GM19324 (cell line): ENCODE measurements at regions not wholly inside any gene's neighbourhood (a gene's known extent, or its start where the extent isn't known, plus 50 kb on each side); places are given as distances from the start of the nearest gene placed in this dataset.
"Not testable (repeated sequence)": the region's sequence is repeated elsewhere in the genome, so short reads cannot be mapped to it uniquely, and the experiment has no call there.

Source experiments
- ATAC-seq: cut with Tn5 transposase; IDR thresholded peaks from one replicate; pipeline ENCODE4 v1.9.1; 2021; ENCODE audit warnings: mild to moderate bottlenecking, moderate library complexity; ENCODE audit not compliant: unreplicated experiment, low FRiP score

DNA sequence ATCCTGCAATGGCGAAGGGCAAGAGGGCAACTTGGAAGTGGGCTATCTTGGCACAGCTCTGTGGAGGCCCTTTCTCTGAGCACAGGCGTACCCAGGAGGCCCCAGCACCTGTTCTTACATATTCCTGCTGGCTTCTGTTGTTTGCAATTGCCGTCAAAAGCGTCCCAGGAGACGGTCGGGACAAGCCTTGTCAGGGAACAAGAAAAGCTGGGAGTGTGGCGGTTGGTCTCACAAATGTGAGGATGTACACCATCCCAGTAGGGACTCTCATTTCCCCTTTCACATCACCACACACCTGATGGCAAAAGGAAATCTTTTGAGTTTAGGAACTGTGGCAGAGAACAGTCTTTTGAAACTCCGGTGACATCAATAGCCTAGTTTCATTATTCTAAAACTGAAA lies 94.7 kb upstream of the EFEMP1 start:
- ATAC-seq: no peak

- ATAC-seq: no peak
Measured at GRCh38 chr2:56021136-56021474, 97.5 kb upstream of the EFEMP1 start.

GRCh38 chr2:56021579-56021978 lies 98.0 kb upstream of the EFEMP1 start:
- no peak for ATAC-seq

- ATAC-seq: no peak
Measured at GRCh38 chr2:56025469-56026193, 102.0 kb upstream of the EFEMP1 start.

DNA sequence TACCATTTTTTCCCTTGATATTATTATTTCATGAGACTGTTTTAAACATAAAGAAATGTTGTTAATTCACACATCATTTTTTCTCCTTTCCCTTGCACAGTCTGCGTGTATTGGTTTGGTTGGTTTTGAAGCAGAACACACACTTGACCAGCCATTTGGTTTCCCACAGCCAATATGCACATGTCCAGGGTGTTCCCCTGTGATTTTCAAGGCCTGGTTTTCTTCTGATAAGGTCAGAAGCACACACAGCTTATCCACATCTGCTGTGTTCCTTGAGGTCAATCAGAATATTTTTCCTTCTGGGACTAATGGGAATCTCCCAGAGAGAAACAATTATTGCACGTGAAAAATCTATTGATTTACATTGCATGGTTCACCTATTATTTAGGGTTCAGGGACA lies 103.2 kb upstream of the EFEMP1 start:
- no peak for ATAC-seq

DNA sequence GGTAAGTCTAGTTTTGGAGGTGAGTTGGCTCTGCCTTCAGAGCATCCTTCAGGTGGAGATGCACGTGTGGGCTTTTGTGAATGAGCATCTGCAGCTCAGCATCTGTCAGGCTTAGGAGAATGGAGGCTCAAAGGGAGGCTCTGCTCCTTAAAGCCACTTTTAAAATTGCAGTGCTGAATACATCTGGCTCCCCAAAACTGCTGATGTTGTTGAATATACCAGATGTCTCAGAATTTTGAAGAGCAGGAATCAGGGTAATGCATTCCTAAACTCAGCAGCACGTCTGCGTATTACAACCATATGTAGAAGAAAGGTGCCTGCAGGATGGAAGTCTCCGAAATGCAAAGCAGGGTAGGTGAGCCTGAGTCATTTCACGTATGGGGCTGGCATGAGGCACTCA lies 106.5 kb upstream of the EFEMP1 start:
- no peak for ATAC-seq

DNA sequence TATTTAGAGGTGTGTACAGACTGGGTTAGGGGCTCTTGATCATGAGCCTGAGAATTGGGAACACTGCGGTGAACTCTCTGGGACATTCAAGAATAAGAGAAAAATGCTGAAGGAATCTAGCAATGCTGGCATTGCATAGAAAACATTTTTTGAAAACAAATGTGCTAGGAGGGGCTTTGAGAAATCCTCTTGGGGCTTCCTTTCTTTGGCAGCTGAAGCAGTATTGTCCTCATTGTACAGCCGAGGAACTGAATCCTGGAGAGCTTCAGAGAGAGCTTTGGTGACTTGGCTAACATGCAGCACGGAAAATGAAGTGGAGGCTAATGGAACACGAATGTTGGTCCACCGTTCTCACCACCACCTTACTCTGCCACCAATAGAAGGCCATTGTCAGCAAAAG lies 107.3 kb upstream of the EFEMP1 start:
- ATAC-seq: no peak

DNA sequence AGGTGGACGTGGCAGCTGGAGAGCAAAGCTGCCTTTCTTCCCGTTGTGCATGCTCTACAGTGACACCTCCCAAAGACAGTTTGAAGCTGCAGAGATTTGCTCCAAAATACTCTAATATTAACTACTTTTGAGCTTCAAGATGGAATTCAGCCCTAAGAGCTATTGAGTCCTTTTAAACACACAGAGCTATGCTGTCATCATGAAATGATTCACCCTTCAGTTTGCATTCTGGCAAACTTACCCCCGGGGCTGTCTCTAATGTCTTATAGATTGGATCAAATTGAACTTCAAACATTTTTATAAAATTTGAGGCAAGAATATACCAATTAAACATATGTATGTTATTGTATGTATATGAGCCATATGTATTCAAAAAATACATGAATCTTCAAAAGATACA lies 110.7 kb upstream of the EFEMP1 start:
- no peak for ATAC-seq

DNA sequence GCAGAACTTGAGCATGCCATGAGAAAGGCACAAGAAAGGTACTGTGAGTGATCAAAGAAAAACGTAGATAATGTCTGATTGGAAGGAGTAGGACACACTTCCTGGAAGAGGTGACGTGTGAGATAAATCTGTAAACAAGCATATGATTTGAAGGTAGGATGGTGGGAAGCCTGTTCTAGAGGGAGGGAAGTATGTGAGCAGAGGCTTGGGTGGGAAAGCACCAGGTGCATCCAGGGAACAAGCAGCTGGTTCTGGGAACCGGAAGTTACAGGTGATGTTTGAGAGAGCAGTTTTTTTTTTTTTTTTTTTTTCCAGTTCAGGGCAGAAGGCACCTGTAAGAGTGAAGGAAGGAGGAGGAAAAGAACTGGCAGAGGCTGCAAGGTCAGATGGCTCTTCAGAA lies 116.6 kb upstream of the EFEMP1 start:
- ATAC-seq: no peak

GRCh38 chr2:56040834-56041233 lies 117.3 kb upstream of the EFEMP1 start:
- ATAC-seq: no peak

DNA sequence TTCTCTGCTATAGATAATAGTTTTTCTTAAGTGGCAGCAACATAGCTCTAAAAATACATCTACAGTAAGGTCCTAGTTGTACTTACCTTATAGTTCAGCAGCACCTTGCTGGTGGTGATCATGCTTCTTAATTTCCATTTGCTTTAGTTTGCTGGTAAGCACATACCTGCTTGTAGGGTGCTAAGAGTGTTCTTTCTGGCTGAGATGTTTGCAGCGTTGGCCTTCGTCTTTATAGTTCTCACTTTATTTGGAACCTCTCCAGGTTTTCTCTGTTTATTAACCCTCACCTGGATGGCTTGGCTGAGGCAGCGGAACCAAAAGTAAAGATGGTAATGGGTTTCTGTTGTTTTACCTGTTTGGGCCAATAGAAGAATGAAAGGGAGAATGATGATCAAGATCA lies 123.6 kb upstream of the EFEMP1 start:
- no peak for ATAC-seq

DNA sequence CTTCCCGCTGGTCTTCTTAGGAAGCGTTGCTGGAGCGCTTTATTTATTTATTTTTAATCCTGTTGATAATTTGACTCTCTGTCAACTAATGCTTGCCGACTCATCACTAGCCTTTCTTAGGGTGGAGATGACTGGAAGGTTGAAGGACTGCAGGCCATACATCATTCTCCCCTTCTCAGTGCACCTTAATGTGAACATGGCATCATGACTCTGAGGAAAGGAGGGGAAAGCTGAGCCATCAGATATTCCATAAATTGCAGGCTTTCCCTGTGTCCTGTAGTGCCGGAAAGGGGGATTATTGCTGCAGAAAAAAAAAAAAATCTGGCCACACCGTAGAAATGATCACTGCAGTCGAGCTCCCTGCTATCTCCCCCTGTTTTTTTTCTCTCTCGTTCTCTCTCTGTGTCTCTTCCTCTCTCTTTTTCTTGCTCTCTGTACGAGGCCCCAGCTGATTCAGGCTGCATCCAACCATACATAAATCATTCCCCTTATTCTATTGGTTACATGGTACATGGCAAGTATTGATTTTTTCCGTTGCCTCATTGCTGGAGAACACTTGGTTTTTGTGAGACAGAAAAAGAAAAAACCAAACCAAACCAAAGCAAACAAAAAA lies 125.8 kb upstream of the EFEMP1 start:
- ATAC-seq: no peak

DNA sequence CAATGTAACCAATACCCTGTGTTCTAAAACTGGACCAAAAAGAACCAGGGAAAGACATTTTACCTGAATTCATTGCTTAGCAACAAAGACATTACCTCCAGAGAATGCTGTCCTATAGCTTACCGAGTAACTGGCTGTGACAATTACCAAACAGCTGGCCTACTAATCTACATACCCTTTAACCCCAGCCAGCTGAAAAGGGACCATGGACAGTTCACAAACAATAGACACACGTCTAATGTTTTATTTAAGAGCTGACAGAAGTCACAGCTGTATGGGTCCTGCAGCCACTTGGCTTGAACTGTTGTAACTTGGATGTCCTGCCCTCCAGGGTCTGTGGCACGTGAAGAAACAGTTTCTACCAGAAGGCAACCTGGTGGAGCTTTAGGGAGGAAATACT lies 130.1 kb upstream of the EFEMP1 start:
- no peak for ATAC-seq

DNA sequence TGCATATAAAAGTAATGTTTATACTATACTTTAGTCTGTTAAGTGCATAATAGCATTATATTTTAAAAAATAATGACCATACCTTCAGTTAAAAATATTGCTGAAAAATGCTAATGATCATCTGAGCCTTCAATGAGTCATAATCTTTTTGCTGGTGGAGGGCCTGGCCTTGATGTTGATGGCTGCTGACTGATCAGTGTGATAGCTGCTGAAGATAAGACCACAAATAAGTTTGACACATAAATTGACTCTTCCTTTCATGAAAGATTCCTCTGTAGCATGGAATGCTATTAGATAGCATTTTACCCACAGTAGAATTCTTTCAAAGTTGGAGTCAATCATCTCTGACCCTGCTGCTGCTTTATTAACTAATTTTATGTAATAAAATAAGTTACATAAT lies 128.4 kb upstream of the CCDC85A start:
- ATAC-seq: no peak

DNA sequence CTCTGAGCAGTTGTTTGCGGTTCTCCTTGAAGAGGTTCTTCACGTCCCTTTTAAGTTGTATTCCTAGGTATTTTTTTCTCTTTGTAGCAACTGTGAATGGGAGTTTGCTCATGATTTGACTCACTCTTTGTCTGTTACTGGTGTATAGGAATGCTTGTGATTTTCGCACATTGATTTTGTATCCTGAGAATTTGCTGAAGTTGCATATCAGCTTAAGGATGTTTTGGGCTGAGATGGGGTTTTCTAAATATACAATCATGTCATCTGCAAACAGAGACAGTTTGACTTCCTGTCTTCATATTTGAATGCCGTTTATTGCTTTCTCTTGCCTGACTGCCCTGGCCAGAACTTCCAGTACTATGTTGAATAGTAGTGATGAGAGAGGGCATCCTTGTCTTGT lies 122.5 kb upstream of the CCDC85A start:
- ATAC-seq: not testable (repeated sequence)

GRCh38 chr2:56068746-56069145 lies 115.0 kb upstream of the CCDC85A start:
- ATAC-seq: no peak

GRCh38 chr2:56077359-56077915 lies 106.4 kb upstream of the CCDC85A start:
- no peak for ATAC-seq

DNA sequence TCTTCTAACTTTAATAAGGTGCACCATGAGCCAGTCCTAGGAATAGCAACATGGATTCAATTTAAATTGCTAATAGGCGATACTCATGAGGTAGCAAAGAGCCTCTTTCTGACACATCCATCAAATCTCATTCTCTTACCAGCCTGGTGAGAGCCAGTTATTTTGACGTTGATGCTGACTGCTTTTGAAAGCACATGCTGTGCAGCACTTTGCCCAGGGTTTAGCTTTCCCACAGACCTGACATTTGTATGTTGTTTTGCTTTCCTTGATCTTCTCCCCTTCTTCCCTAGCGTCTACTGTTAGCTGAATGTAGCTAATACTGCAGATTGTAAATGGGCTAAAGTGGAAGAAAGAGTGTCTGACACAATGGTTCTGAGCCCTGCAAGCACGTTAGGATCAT lies 101.1 kb upstream of the CCDC85A start:
- ATAC-seq: no peak

- no peak for ATAC-seq
Measured at GRCh38 chr2:56084111-56084901, 99.5 kb upstream of the CCDC85A start.

GRCh38 chr2:56086336-56086735 lies 97.5 kb upstream of the CCDC85A start:
- no peak for ATAC-seq

DNA sequence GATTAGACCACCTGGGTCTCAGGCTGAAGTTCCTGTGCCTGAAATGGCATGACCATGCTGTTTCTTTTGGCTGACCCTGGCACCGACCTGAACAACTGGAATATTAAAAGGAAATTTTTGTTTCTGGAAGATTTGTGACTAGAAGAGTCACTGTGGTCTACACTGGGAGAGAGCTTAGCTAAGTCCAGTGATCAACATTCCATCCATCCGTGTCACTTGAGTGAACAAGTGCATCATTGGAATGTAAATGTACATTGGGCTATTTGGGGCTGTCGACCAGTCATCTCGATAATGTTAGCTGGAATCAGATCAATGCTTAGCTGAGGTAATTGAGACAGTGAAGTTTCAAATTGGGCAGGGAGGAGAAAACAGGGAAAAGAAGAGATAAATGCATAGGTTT lies 95.4 kb upstream of the CCDC85A start:
- no peak for ATAC-seq

DNA sequence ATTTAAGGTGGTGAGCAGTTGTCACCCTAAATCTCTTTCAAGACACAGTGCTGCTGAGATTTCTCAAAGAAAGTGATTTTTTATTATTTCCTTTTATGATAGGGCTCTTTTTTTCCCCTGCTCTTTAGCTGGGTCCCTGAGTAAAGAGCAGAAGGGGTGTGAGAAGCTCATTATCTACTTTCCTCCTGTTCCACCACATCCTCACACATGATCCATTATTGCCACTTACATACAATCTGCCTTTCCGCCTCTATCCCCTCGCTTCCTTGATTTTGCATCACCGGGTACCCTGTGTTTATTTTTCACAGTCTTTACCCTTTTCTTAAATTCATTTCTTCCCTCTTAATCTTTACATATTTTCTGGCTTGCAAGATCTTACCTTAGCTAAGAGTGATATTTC lies 93.9 kb upstream of the CCDC85A start:
- ATAC-seq: no peak
